Hindlimb muscle (tissue), 1 donor: ENCODE measurements at regions not wholly inside any gene's neighbourhood (a gene's known extent, or its start where the extent isn't known, plus 50 kb on each side); places are given as distances from the start of the nearest gene placed in this dataset.
"Not testable (repeated sequence)": the region's sequence is repeated elsewhere in the genome, so short reads cannot be mapped to it uniquely, and the experiment has no call there.

ENCODE experiments used
- DNase-seq: peaks from one replicate; pipeline ENCODE4 v3.0.0-alpha.2; 2013

- DNase-seq: peak; percentile 40
Observed at GRCh38 chr4:154982187-154983047, 201.3 kb downstream of the RBM46 start.

- DNase-seq: no peak
Observed at GRCh38 chr4:154983714-154984113, 202.6 kb downstream of the RBM46 start.

DNA sequence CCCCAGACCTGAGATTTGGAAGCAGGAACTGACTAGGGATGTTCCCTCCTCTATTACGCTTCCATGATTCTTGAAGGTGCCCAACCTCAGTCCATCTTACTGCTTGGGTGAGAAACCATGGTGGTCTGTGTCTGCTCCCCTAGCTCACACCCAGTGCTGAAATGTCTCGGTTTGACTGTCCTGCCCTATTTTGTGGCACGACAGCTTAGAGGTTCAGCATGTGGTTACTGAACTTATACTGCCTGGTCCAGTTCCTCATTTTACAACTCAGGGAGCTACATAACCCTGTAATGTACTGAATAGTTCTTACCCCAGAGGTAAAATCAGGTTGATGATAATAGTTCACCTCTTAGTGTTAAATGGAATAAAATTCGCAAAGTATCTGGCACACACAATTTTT lies 203.1 kb downstream of the RBM46 start:
- DNase-seq: no peak

DNA sequence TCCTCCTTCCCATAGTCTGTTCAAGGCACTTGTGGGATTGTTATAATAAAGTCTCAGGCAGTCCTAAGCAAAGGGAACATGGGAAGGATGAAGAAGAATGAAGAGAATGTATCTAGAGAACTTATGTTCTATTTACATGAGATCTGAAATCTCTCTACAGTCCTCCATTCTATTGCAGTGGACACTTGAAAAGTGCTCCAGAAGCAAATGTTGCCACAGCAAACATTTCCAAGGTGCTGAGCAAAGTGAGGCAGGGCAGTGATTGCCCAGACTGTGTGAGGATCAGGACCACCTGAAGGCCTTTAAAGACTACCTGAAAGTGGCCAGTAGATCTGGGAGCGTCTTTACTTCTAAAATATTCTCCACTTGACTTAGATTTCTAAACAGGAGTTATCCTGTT lies 203.5 kb downstream of the RBM46 start:
- no peak for DNase-seq

GRCh38 chr4:154985673-154986072 lies 204.6 kb downstream of the RBM46 start:
- no peak for DNase-seq

DNA sequence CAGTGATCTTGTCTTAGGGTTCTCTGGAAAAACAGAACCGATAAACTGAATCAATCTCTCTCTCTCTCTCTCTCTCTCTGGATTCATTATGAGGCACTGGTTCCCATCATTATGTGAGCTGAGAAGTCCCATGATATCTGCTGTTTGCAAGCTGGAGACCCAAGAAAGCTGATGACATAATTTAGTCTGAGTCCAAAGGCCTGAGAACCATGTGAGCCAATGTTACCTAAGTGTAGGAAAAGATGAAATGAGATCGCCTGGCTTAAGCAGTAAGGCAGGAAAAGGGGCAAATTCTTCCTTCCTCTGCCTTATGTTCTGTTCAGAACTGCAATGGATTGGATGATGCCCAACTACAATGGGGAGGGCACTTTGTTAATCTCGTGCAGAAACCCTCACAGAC lies 207.4 kb downstream of the RBM46 start:
- no peak for DNase-seq

GRCh38 chr4:154989511-154989910 lies 208.4 kb downstream of the RBM46 start:
- DNase-seq: no peak

GRCh38 chr4:154997866-154998265 lies 210.6 kb upstream of the NPY2R start:
- DNase-seq: not testable (repeated sequence)

- DNase-seq: no peak
Observed at GRCh38 chr4:154998284-154998683, 210.2 kb upstream of the NPY2R start.

DNA sequence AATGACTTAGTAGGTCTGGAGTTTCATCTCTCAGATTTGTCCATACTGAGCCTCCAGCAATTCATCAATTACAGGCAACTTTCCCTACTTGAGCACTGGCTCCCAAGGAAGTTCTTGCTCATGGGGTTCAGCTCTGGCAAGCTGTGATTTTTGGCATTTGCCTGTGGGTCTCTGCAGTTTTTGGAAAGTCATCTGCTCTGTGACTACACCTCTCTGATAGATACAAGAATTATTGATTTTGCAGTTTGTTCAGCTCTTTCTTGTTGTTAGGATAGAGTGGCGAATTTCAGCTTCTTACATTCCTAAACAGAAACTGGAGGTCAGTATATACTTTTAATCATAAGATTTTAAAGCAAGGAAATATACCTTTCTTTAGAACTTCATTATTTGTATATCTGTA lies 209.7 kb upstream of the NPY2R start:
- no peak for DNase-seq

DNA sequence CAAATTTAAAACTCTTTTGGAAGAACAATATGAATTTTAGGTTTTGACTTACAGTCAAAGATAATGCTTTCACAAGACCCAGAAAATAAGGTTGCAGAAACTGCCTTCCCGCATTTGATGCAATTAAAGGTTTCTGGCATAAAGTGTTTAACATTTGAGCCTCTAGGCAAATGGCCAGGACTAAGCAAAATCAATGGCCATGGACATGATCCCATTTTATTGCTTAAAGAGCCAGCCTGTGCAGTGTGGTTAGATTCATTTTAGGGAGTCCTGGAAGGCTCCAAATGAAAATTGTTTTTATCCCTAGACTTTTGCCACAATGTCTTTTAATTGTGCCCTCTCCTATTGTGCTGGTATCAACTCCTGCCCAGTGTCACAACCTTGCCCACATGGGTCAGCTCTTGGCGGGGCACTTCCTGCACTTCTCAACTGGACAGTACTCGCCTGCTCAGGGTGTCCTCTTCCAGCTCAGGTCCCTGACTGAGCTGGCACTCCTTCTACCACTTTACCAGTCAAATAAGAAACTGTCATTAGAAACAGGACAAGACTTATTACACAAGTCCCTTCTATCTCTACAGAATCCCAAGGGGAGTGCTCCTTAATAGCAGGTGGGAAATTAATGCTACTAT lies 208.4 kb upstream of the NPY2R start:
- no peak for DNase-seq

- DNase-seq: no peak
Observed at GRCh38 chr4:155001251-155001650, 207.2 kb upstream of the NPY2R start.

- DNase-seq: no peak
Observed at GRCh38 chr4:155005395-155006090, 202.9 kb upstream of the NPY2R start.

DNA sequence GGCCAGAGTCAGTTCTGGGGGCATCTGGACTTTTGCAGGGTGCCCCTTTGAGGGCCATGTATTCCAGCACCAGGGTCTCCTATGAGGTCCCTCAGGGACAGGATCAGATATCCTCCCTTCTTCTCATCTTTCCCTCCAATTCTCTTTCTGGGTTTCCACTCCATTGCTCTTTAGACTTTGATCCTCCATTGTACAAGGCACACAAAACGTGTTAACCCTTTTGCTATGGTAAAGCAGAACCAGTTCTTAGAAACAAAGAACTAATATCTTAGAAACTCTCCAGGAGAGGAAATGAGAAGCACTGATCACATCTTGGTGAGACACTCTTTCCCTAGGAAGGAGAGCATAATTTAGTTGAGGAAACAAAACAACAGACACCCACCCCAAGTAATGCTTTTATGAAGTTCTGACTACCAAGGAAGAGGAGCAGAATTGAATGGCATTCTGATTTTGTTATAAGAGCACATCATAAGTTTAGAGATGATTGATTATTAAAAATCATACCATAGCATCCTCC lies 200.7 kb upstream of the NPY2R start:
- DNase-seq: no peak

DNA sequence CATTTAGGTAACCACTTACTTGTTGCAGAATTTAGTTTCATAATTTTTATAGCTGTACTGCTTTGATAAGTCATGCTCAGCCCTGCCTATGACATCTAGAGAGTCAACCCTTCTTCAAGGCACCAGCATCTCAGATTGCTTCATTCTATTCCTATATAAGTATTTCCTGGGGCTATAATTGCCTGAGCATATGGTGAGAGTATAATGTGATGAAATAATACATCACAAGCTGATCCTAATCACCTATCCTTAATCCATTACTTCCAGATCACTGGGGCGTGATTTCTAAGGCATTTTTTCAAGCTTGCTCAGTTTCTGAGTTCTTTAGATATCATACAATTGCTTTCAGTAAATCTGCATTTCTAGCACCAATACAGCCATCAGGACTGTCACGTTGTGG lies 200.0 kb upstream of the NPY2R start:
- no peak for DNase-seq

DNA sequence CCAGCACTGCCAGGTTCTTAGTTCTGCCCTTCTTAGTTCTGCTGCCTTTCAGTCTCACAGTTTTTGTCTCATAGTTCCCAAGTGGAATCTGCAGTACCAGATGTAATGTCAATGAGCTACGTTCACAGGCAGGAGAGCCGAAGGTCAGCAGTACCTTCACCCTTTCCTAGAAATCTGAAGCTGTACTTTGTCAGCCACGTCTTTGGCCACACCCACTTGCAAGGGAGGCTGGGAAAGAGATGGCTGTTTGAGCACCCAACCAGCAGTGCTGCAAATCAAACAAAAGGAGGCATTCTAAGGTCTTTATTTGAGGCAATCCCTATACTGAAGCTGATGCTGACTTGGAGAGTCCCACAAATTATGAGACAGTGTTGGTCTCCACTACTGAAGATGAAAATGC lies 199.1 kb upstream of the NPY2R start:
- no peak for DNase-seq

- no peak for DNase-seq
Observed at GRCh38 chr4:155010376-155010775, 198.1 kb upstream of the NPY2R start.

DNA sequence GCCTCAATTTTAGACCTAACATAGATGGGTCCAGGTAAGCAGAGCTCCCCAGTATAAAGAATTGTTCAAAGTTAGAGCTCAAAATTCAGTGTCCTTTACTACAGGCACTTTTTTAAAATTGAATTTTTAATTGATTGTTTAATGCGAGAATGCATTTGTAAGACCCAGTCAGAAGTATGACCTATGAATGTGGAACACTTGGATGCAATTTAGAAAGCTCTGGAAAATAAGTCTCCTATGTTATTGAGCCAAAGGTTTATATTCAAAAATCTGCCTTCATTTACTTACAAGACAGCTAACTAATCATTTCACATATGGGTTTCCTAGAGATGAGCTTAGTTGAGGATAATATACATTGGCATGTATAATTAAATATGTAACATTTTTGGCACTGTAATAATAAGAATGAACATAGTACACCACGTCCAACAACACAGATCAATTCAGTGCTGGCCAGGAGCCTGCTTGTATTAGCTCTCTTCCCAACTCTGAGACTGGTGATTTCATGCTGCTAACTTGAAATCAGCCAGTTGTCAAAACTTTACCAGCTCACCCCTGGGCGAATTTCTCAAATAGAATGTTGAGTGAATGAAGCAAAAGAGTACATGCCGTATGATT lies 197.2 kb upstream of the NPY2R start:
- DNase-seq: no peak

DNA sequence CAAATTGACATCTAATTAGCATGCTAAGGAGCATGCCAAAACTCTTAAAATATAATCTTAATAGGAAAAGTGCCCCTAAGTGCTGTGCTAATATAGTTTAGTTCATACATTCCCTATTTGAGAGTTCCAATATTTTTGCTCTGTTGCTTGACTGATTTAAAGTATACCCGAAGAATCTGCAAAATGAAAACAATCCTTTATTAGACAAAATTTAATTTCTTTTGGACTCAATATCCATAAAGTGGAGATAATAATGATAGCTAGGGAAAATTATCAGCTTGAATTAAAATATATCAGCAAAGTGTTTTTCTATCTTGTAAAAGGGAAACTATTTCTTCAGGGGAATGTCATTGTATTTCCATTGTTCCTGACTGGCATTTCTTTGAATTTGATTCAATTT lies 196.0 kb upstream of the NPY2R start:
- DNase-seq: no peak

- no peak for DNase-seq
Observed at GRCh38 chr4:155017426-155017825, 191.0 kb upstream of the NPY2R start.

DNA sequence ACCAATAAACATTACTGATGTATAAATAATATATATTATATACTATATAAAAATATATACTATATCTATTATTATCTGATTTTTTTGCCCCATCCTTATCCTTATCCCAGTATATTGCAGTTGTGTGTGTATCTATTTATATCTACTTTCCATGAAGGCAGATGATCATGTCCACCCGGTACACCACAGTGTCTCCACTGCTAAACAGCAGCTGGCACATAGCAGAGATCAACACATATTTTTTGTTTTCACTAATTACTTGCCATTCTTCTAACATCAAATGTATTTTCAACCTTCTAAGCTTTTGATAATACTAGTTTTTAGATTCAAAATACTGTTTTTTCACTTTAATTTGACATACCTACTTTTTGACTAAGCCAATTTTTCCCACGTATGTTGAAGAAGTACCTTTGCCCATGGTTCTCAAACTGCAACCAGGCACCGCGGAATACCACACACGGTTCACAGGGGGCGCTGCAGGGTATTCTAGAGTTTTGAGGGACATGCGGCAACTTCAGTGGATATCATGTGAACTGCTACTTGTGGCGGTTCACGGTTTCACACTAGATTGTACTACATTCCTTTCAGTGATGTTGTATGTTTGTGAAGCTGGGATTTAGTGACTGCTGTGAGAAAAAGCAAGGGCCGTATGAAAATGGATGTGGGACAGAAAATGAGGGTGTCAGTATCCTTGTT lies 182.5 kb upstream of the NPY2R start:
- peak; percentile 5 for DNase-seq

DNA sequence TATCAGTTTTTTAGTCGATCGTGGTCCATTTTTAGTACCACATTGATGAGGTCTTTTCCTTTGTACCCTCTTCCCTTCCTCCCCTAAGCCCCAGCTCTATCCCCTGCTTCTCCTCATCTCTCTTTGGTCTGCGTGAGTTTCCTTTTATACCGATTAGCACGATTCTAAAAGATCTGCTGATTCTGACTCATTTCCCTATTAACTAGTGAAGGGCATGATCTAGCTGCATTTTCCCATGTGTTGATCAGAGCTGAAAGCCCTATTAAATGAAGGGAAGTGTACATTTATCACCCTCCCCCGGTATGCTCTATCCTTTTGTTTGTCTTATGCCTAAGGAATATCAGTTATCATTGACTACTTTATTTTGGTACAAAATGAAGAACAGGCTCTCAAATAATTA lies 181.7 kb upstream of the NPY2R start:
- DNase-seq: no peak
